ENCODE measurements at regions not wholly inside any gene's neighbourhood (a gene's known extent, or its start where the extent isn't known, plus 50 kb on each side); places are given as distances from the start of the nearest gene placed in this dataset.
A peak's percentile ranks its signal among the peaks of the same experiment; 100 is the strongest.
"Not testable (repeated sequence)": the region's sequence is repeated elsewhere in the genome, so short reads cannot be mapped to it uniquely, and the experiment has no call there.

GRCh38 chr1:91601554-91602376, 101.1 kb downstream of the CDC7 start:
- Mint-ChIP-seq H3K27me3 (ENCODE audit: low read depth) (peaks cover 7% of the 10 kb centered on the region), H3K9me3 (no peaks in the 10 kb centered on the region), H3K4me3 (no peak overlapping the region), H3K4me1 (peaks cover 39% of the 10 kb centered on the region), H3K27ac (peak overlapping the region; percentile 81 to 96 (median 81)), H3K36me3 (ENCODE audit: low read depth) (no peaks in the 10 kb centered on the region)
- TF ChIP-seq CTCF (IDR thresholded peaks at IDR 0.05; ENCODE audit: unreplicated experiment in 3 of 3), result no peak

GRCh38 chr1:91603409-91603808, 102.8 kb downstream of the CDC7 start:
- H3K4me3 Mint-ChIP-seq, result no peak overlapping the region

GRCh38 chr1:91604632-91605031, 104.0 kb downstream of the CDC7 start:
- Mint-ChIP-seq H3K4me1 (peaks cover 39% of the 10 kb centered on the region), H3K36me3 (ENCODE audit: low read depth) (no peaks in the 10 kb centered on the region), H3K9me3 (no peaks in the 10 kb centered on the region), H3K4me3 (peak overlapping the region in 1 of 3 experiments; percentile 1), H3K27ac (peak overlapping the region; percentile 71 to 92 (median 89)), H3K27me3 (ENCODE audit: low read depth) (peaks cover 7% of the 10 kb centered on the region)
- no peak for TF ChIP-seq CTCF (IDR thresholded peaks at IDR 0.05; ENCODE audit: unreplicated experiment in 3 of 3)

More at GRCh38 chr1:91603409-91603808, 102.8 kb downstream of the CDC7 start:
- Mint-ChIP-seq H3K36me3 (ENCODE audit: low read depth) (no peaks in the 10 kb centered on the region), H3K27me3 (ENCODE audit: low read depth) (peaks cover 7% of the 10 kb centered on the region), H3K27ac (peak overlapping the region; percentile 64 to 86 (median 82)), H3K4me1 (peaks cover 39% of the 10 kb centered on the region), H3K9me3 (no peaks in the 10 kb centered on the region)
- no peak for TF ChIP-seq CTCF (IDR thresholded peaks at IDR 0.05; ENCODE audit: unreplicated experiment in 3 of 3)

- TF ChIP-seq CTCF (IDR thresholded peaks at IDR 0.05; ENCODE audit: unreplicated experiment in 3 of 3), result no peak
- peaks cover 37% of the 10 kb centered on the region for H3K4me1 Mint-ChIP-seq
- H3K4me3 Mint-ChIP-seq, result no peak overlapping the region
- H3K27me3 Mint-ChIP-seq (ENCODE audit: low read depth), result peaks cover 7% of the 10 kb centered on the region
- no peaks in the 10 kb centered on the region for H3K9me3 Mint-ChIP-seq
- peak overlapping the region in 1 of 3 experiments; percentile 27 for H3K27ac Mint-ChIP-seq
- H3K36me3 Mint-ChIP-seq (ENCODE audit: low read depth), result no peaks in the 10 kb centered on the region
Observed at GRCh38 chr1:91605566-91605965, 104.9 kb downstream of the CDC7 start.

GRCh38 chr1:91606546-91607078, 106.0 kb downstream of the CDC7 start:
- no peak overlapping the region for H3K4me3 Mint-ChIP-seq
- H3K27me3 Mint-ChIP-seq (ENCODE audit: low read depth), result peaks cover 7% of the 10 kb centered on the region
- no peaks in the 10 kb centered on the region for H3K36me3 Mint-ChIP-seq (ENCODE audit: low read depth)
- TF ChIP-seq CTCF (IDR thresholded peaks at IDR 0.05; ENCODE audit: unreplicated experiment in 3 of 3), result no peak
- H3K27ac Mint-ChIP-seq, result peak overlapping the region in 1 of 3 experiments; percentile 27
- H3K4me1 Mint-ChIP-seq, result peaks cover 32% of the 10 kb centered on the region
- no peaks in the 10 kb centered on the region for H3K9me3 Mint-ChIP-seq

- H3K4me1 Mint-ChIP-seq, result peaks cover 23% of the 10 kb centered on the region
- H3K36me3 Mint-ChIP-seq (ENCODE audit: low read depth); H3K4me3 Mint-ChIP-seq; H3K27me3 Mint-ChIP-seq (ENCODE audit: low read depth); H3K9me3 Mint-ChIP-seq: not testable (repeated sequence)
- H3K27ac Mint-ChIP-seq, result peak overlapping the region in 1 of 3 experiments; percentile 75
Observed at GRCh38 chr1:91607686-91608085, 107.0 kb downstream of the CDC7 start.

All from nephron (organoid).